A172 (cell line): ENCODE measurements at regions not wholly inside any gene's neighbourhood (a gene's known extent, or its start where the extent isn't known, plus 50 kb on each side); places are given as distances from the start of the nearest gene placed in this dataset.
"Not testable (repeated sequence)": the region's sequence is repeated elsewhere in the genome, so short reads cannot be mapped to it uniquely, and the experiment has no call there.

ENCODE experiments used
- DNase-seq: peaks from one replicate; pipeline ENCODE4 v3.0.0-alpha.2; 2015; ENCODE audit warnings: low spot score

GRCh38 chr6:85750146-85750545, 107.5 kb upstream of the SYNCRIP start:
- not testable (repeated sequence) for DNase-seq

GRCh38 chr6:85749236-85749635, 106.5 kb upstream of the SYNCRIP start:
- no peak for DNase-seq

- DNase-seq = no peak
Observed at GRCh38 chr6:85747666-85748065, 105.0 kb upstream of the SYNCRIP start.

- DNase-seq = no peak
Observed at GRCh38 chr6:85747093-85747492, 104.4 kb upstream of the SYNCRIP start.

- DNase-seq = no peak
Observed at GRCh38 chr6:85744433-85744970, 101.8 kb upstream of the SYNCRIP start.

- no peak for DNase-seq
Observed at GRCh38 chr6:85726206-85726605, 83.5 kb upstream of the SYNCRIP start.

- no peak for DNase-seq
Observed at GRCh38 chr6:85715797-85716196, 73.1 kb upstream of the SYNCRIP start.

- DNase-seq = no peak
Observed at GRCh38 chr6:85714893-85715530, 72.3 kb upstream of the SYNCRIP start.

- no peak for DNase-seq
Observed at GRCh38 chr6:85712346-85712745, 69.7 kb upstream of the SYNCRIP start.

GRCh38 chr6:85707515-85708145, 64.9 kb upstream of the SYNCRIP start:
- peak; percentile 10 for DNase-seq

GRCh38 chr6:85706272-85706671, 63.6 kb upstream of the SYNCRIP start:
- no peak for DNase-seq

- DNase-seq = no peak
Observed at GRCh38 chr6:85705220-85705619, 62.5 kb upstream of the SYNCRIP start.

- DNase-seq = no peak
Observed at GRCh38 chr6:85703406-85703805, 60.7 kb upstream of the SYNCRIP start.
